ENCODE measurements at regions not wholly inside any gene's neighbourhood (a gene's known extent, or its start where the extent isn't known, plus 50 kb on each side); places are given as distances from the start of the nearest gene placed in this dataset.

GRCh38 chr12:33304176-33304575 is 135.4 kb downstream of the SYT10 start:
- in situ Hi-C loops (cut with HindIII; ENCODE audit: low sequenced_read_pairs): no loop called here
- no peak overlapping the region for H3K4me3 ChIP-seq (ENCODE audit: low read depth, low read length)
- no peak for TF ChIP-seq CTCF (IDR thresholded peaks at IDR 0.05; ENCODE audit: low read depth, low read length, missing control alignments)
- no peak for DNase-seq (ENCODE audit: low read depth)

GRCh38 chr12:33296529-33296928 is 143.1 kb downstream of the SYT10 start:
- in situ Hi-C loops (cut with HindIII; ENCODE audit: low sequenced_read_pairs): no loop called here
- TF ChIP-seq CTCF (IDR thresholded peaks at IDR 0.05; ENCODE audit: low read depth, low read length, missing control alignments): no peak
- no peak overlapping the region for H3K4me3 ChIP-seq (ENCODE audit: low read depth, low read length)
- DNase-seq (ENCODE audit: low read depth): no peak

GRCh38 chr12:33290703-33291102 is 148.9 kb downstream of the SYT10 start:
- no peak for TF ChIP-seq CTCF (IDR thresholded peaks at IDR 0.05; ENCODE audit: low read depth, low read length, missing control alignments)
- no peak overlapping the region for H3K4me3 ChIP-seq (ENCODE audit: low read depth, low read length)
- no peak for DNase-seq (ENCODE audit: low read depth)
- in situ Hi-C loops (cut with HindIII; ENCODE audit: low sequenced_read_pairs): no loop called here

- no peak for DNase-seq (ENCODE audit: low read depth)
- H3K4me3 ChIP-seq (ENCODE audit: low read depth, low read length): no peak overlapping the region
- in situ Hi-C loops (cut with HindIII; ENCODE audit: low sequenced_read_pairs): no loop called here
- no peak for TF ChIP-seq CTCF (IDR thresholded peaks at IDR 0.05; ENCODE audit: low read depth, low read length, missing control alignments)
Observed at GRCh38 chr12:33283054-33283453, 156.6 kb downstream of the SYT10 start.

GRCh38 chr12:33277376-33277775 is 162.2 kb downstream of the SYT10 start:
- in situ Hi-C loops (cut with HindIII; ENCODE audit: low sequenced_read_pairs): no loop called here
- no peak for DNase-seq (ENCODE audit: low read depth)
- H3K4me3 ChIP-seq (ENCODE audit: low read depth, low read length): no peak overlapping the region
- TF ChIP-seq CTCF (IDR thresholded peaks at IDR 0.05; ENCODE audit: low read depth, low read length, missing control alignments): no peak

- TF ChIP-seq CTCF (IDR thresholded peaks at IDR 0.05; ENCODE audit: low read depth, low read length, missing control alignments): no peak
- DNase-seq (ENCODE audit: low read depth): no peak
- H3K4me3 ChIP-seq (ENCODE audit: low read depth, low read length): no peak overlapping the region
- in situ Hi-C loops (cut with HindIII; ENCODE audit: low sequenced_read_pairs): no loop called here
Observed at GRCh38 chr12:33267641-33268040, 172.0 kb downstream of the SYT10 start.

- no peak for TF ChIP-seq CTCF (IDR thresholded peaks at IDR 0.05; ENCODE audit: low read depth, low read length, missing control alignments)
- no peak overlapping the region for H3K4me3 ChIP-seq (ENCODE audit: low read depth, low read length)
- DNase-seq (ENCODE audit: low read depth): no peak
- in situ Hi-C loops (cut with HindIII; ENCODE audit: low sequenced_read_pairs): no loop called here
Observed at GRCh38 chr12:33265900-33266299, 173.7 kb downstream of the SYT10 start.
